Osteoblast (primary cell): ENCODE measurements at regions not wholly inside any gene's neighbourhood (a gene's known extent, or its start where the extent isn't known, plus 50 kb on each side); places are given as distances from the start of the nearest gene placed in this dataset.

Experiments used
- DNase-seq: peaks from one replicate; pipeline ENCODE4 v3.0.0; 2011; ENCODE audit warnings: low spot score, mixed read lengths; ENCODE audit not compliant: insufficient read length; ENCODE audit errors: missing footprints
- H2AFZ ChIP-seq: 2 replicates; pipeline ENCODE4 v1.6.0; 2011; ENCODE audit warnings: mild to moderate bottlenecking, low read length
- H3K27ac ChIP-seq: 2 replicates; pipeline ENCODE4 v1.5.1; 2011; ENCODE audit warnings: mild to moderate bottlenecking, low read depth, low read length, moderate library complexity
- H3K27me3 ChIP-seq: 2 replicates; pipeline ENCODE4 v1.6.0; 2012; ENCODE audit warnings: mild to moderate bottlenecking, control low read depth, inconsistent platforms, low read length, moderate library complexity; ENCODE audit not compliant: insufficient read depth
- H3K36me3 ChIP-seq: 2 replicates; pipeline ENCODE4 v1.5.1; 2011; ENCODE audit warnings: mild to moderate bottlenecking, low read length, control low read depth, moderate library complexity; ENCODE audit not compliant: insufficient read depth
- H3K4me1 ChIP-seq: 2 replicates; pipeline ENCODE4 v1.5.1; 2011; ENCODE audit warnings: mild to moderate bottlenecking, low read length, control low read depth, moderate library complexity; ENCODE audit not compliant: insufficient read depth
- H3K4me2 ChIP-seq: 2 replicates; pipeline ENCODE4 v1.6.0; 2011; ENCODE audit warnings: mild to moderate bottlenecking, low read length; ENCODE audit not compliant: insufficient read depth
- H3K4me3 ChIP-seq: fragments of 200-600 bp; sonication (generic); 3 replicates; pipeline ENCODE4 v1.5.1; 2012; ENCODE audit warnings: mild to moderate bottlenecking, low read length, inconsistent platforms; ENCODE audit not compliant: insufficient read depth
- H3K79me2 ChIP-seq: 2 replicates; pipeline ENCODE4 v1.6.0; 2012; ENCODE audit warnings: mild to moderate bottlenecking, low read length, control low read depth, inconsistent platforms; ENCODE audit not compliant: insufficient read depth
- H3K9me3 ChIP-seq: 2 replicates; pipeline ENCODE4 v1.5.1; 2011; ENCODE audit warnings: low read depth, low read length, control low read depth
- H4K20me1 ChIP-seq: 2 replicates; pipeline ENCODE4 v1.6.0; 2012; ENCODE audit warnings: mild to moderate bottlenecking, low read length, control low read depth; ENCODE audit not compliant: insufficient read depth
- TF ChIP-seq, protein P1 (sequence below): IDR thresholded peaks from 2 replicates; pipeline ENCODE4 v1.5.1; 2011; ENCODE audit warnings: mild to moderate bottlenecking, low read depth, low read length, moderate library complexity; ENCODE audit errors: extremely low read depth

DNA sequence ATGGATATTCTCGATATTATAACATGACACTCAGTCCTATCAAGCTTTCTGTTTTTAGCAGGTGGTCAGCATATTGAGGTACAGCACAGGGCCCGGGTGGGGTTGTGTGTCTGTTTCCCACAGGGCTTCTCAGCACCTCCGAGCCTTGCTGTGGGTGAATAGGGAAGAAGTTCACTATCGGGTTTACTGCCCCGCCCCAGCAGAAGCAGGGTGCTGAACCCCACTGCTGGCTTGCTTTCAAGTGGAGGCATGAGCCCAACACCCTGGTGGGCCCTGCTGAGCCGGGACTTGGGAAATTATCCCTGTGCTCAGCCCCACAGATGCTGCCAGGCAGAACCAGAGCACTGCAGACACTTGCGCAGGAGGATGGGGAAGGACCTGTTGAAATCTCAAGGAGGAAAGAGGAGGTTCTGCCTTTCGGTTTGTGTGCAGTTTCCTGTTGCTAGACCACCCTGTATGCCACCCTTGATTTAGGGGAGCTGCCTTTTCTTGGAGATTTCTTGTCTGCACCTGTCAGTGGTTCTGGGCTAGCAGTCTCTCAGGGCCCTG is 270.3 kb upstream of the SALL3 start:
- no peaks in the 10 kb centered on the region for H3K9me3 ChIP-seq
- H3K79me2 ChIP-seq = no peaks in the 10 kb centered on the region
- H3K27me3 ChIP-seq = no peaks in the 10 kb centered on the region
- no peak overlapping the region for H3K4me3 ChIP-seq
- H3K27ac ChIP-seq = no peak overlapping the region
- H4K20me1 ChIP-seq = no peaks in the 10 kb centered on the region
- no peaks in the 10 kb centered on the region for H3K4me1 ChIP-seq
- no peak overlapping the region for H2AFZ ChIP-seq
- no peak for DNase-seq
- no peak overlapping the region for H3K4me2 ChIP-seq
- H3K36me3 ChIP-seq = no peaks in the 10 kb centered on the region
- TF ChIP-seq, protein P1, sequence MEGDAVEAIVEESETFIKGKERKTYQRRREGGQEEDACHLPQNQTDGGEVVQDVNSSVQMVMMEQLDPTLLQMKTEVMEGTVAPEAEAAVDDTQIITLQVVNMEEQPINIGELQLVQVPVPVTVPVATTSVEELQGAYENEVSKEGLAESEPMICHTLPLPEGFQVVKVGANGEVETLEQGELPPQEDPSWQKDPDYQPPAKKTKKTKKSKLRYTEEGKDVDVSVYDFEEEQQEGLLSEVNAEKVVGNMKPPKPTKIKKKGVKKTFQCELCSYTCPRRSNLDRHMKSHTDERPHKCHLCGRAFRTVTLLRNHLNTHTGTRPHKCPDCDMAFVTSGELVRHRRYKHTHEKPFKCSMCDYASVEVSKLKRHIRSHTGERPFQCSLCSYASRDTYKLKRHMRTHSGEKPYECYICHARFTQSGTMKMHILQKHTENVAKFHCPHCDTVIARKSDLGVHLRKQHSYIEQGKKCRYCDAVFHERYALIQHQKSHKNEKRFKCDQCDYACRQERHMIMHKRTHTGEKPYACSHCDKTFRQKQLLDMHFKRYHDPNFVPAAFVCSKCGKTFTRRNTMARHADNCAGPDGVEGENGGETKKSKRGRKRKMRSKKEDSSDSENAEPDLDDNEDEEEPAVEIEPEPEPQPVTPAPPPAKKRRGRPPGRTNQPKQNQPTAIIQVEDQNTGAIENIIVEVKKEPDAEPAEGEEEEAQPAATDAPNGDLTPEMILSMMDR = no peak

DNA sequence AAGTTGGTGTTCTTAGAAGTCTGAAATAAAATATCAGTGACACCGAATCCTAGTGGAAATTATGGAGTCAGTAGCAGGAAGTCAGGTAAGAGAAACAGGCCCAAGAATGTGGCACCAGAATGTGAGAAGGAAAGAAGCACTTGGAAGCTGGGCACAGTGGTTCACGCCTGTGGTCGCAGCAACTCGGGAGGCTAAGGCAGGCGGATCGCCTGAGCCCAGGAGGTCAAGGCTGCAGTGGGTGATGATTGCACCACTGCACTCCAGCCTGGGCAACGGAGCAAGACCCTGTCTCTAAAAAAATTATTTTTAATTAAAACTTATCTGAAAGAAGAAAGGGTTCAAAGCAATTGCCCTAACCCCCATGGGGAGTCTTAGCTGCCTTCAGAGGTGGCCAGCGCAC is 268.3 kb upstream of the SALL3 start:
- Histone ChIP-seq H4K20me1 (no peaks in the 10 kb centered on the region), H3K4me3 (no peak overlapping the region), H2AFZ (no peak overlapping the region), H3K79me2 (no peaks in the 10 kb centered on the region), H3K27me3 (no peaks in the 10 kb centered on the region), H3K36me3 (no peaks in the 10 kb centered on the region), H3K27ac (no peak overlapping the region), H3K4me2 (no peak overlapping the region), H3K4me1 (no peaks in the 10 kb centered on the region), H3K9me3 (no peaks in the 10 kb centered on the region)
- TF ChIP-seq, protein P1 = no peak
- no peak for DNase-seq

DNA sequence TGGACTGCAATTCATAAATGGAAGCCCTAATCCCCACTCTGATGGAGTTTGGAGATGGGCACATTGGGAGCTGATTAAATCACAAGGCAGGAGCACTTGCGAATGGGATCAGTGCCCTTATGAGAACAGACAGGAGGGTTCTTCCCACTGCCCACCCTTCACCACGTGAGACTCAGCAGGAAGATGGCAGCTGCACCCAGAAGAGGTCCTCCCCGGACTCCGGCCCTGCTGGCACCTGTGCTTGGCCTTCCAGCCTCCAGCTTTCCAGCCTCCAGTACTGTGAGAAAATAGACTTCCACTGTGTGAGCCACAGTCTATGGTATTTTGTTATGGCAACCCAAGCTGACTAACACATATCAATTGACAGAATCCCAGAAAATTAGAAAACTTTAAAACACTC is 267.6 kb upstream of the SALL3 start:
- H3K4me3 ChIP-seq = no peak overlapping the region
- H2AFZ ChIP-seq = no peak overlapping the region
- no peaks in the 10 kb centered on the region for H4K20me1 ChIP-seq
- DNase-seq = no peak
- no peak overlapping the region for H3K4me2 ChIP-seq
- H3K27me3 ChIP-seq = no peaks in the 10 kb centered on the region
- H3K27ac ChIP-seq = no peak overlapping the region
- no peaks in the 10 kb centered on the region for H3K9me3 ChIP-seq
- H3K4me1 ChIP-seq = no peaks in the 10 kb centered on the region
- H3K36me3 ChIP-seq = no peaks in the 10 kb centered on the region
- TF ChIP-seq, protein P1 = no peak
- H3K79me2 ChIP-seq = no peaks in the 10 kb centered on the region

DNA sequence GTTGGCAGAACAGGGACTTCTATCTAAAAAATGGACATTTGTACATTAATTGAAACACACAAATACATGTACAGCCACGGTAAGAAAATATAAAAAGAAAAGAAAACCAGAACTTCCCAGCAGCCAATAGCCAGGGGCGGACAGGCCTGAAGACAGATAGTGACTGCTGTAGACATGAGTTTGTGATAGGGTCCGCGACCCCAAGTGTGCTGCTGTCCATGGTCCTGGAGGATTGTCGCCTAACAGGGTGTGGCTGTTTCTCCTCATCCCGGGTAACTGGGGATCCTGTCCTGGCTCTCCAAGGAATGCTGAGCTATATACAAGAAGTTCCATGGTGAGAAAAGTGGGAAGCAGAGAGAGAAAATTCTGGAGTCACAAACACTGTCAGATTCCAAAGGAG is 266.5 kb upstream of the SALL3 start:
- TF ChIP-seq, protein P1 = no peak
- H3K4me1 ChIP-seq = no peaks in the 10 kb centered on the region
- H3K9me3 ChIP-seq = no peaks in the 10 kb centered on the region
- H3K27ac ChIP-seq = no peak overlapping the region
- no peak overlapping the region for H3K4me2 ChIP-seq
- no peak overlapping the region for H3K4me3 ChIP-seq
- no peak for DNase-seq
- no peaks in the 10 kb centered on the region for H3K27me3 ChIP-seq
- no peaks in the 10 kb centered on the region for H4K20me1 ChIP-seq
- no peak overlapping the region for H2AFZ ChIP-seq
- no peaks in the 10 kb centered on the region for H3K79me2 ChIP-seq
- no peaks in the 10 kb centered on the region for H3K36me3 ChIP-seq
